ENCODE measurements at regions not wholly inside any gene's neighbourhood (a gene's known extent, or its start where the extent isn't known, plus 50 kb on each side); places are given as distances from the start of the nearest gene placed in this dataset.
A peak's percentile ranks its signal among the peaks of the same experiment; 100 is the strongest.
"Not testable (repeated sequence)": the region's sequence is repeated elsewhere in the genome, so short reads cannot be mapped to it uniquely, and the experiment has no call there.

DNA sequence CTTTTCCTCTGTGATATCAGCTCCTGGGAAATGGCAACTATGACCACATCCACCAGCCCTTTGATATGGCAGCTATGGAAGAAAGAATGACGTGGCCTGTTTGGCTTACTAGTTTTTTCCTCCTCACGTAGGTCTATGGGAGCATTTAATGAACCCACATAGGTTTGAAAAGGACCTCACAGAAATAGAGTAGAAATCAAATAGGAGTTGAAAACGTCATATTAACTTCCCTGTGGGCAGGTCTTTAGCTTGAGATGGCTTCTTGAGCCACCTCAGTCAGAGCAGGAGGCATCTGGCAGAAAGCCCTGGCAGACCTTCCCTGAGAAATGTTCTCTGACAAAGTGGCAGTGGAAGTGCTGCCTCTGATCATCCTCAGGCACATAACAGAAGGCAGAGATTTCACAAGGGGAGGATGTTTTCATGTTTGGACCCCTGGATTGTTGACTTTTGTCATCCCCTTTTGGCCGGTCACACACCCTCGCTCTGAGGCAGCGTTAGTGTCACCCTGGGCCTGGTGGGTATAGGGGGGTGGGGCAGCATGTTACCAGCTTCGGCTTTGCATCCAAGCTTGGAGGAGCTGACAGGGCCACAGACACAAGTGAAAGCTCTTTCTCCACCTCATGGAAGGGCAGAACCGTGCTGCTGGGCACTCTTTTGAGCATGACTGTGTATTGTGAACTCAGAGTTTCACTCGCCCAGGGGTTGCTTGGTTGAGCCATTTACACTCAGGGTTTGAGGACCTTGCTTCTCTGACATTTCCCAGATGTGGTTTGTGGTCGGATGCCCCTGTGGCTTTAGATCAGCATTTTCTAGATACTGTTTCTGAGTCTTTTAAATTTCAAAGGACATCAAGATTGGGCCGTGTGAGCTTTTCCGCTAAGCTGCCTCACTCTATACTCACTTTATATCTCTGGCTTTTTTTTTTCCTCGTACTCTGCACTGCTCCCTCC lies 184.2 kb downstream of the STK31 start:
- DNase-seq, result peak; percentile 26
- Histone ChIP-seq H3K9ac (ENCODE audit: low read length) (no peak overlapping the region), H3K4me1 (ENCODE audit: control insufficient read depth, low read depth, low read length) (no peaks in the 10 kb centered on the region), H3K79me2 (ENCODE audit: control insufficient read depth, insufficient read depth, low read length) (no peaks in the 10 kb centered on the region), H4K8ac (ENCODE audit: low read depth, low read length) (no peak overlapping the region), H2BK120ac (ENCODE audit: low read depth, low read length) (no peak overlapping the region), H3K27ac (ENCODE audit: low read depth, low read length) (no peak overlapping the region), H2BK15ac (replicated peaks; ENCODE audit: low read depth) (no peak overlapping the region), H3K23ac (ENCODE audit: low read length) (no peak overlapping the region), H3K4me3 (ENCODE audit: low read length) (no peak overlapping the region), H3K4me2 (ENCODE audit: low read length) (no peak overlapping the region), H4K5ac (ENCODE audit: low read length) (no peak overlapping the region), H3K4ac (ENCODE audit: low read depth, low read length) (no peak overlapping the region), H3K36me3 (ENCODE audit: control insufficient read depth, insufficient read depth, low read length) (no peaks in the 10 kb centered on the region), H2AK5ac (ENCODE audit: low read length) (no peak overlapping the region), H2BK5ac (ENCODE audit: low read length) (no peak overlapping the region), H3K56ac (ENCODE audit: low read length) (no peak overlapping the region), H3K79me1 (ENCODE audit: low read length) (no peaks in the 10 kb centered on the region), H3K18ac (ENCODE audit: low read length) (no peak overlapping the region), H3K27me3 (ENCODE audit: insufficient read depth, low read length, poor library complexity) (no peaks in the 10 kb centered on the region)
- WGBS (ENCODE audit: extremely low coverage, insufficient coverage, low lambda C conversion rate), result no CpG with 5 or more reads among the region's 13 CpGs

DNA sequence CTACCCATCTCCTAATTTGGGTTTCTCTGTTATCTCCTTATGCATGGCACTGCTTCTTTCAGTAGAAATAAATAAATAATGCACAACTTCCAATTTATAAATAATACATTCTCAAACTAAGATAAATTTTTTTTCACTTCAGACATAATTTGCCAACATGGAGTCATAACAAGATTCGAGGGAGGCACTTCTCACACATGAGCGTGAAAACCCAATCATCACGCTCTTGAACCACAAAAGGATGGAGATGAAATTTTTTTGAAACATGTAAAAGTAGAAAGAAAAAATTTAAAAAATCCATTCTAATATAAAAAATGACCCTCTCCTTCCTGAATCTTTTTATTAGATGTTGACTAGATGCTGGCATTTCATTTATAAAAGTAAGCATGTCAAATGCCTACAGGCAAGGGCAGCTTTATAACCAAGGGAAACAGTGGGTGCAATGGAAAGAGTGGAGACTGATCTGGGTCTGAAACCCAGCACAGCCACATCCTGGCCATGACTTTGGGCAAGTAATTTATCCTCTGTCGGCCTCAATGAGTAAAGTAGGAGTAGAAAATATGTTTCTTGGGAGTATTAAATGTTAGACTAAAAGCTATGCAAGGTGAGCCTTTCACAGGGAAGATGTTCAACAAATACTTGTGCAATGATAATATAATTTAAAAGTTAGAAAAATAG lies 185.0 kb downstream of the STK31 start:
- H3K23ac ChIP-seq (ENCODE audit: low read length), result no peak overlapping the region
- no peak overlapping the region for H3K4me2 ChIP-seq (ENCODE audit: low read length)
- no peak overlapping the region for H2BK120ac ChIP-seq (ENCODE audit: low read depth, low read length)
- no peak overlapping the region for H4K5ac ChIP-seq (ENCODE audit: low read length)
- H3K27ac ChIP-seq (ENCODE audit: low read depth, low read length), result no peak overlapping the region
- no peak overlapping the region for H3K18ac ChIP-seq (ENCODE audit: low read length)
- H2BK5ac ChIP-seq (ENCODE audit: low read length), result no peak overlapping the region
- no peak overlapping the region for H3K4ac ChIP-seq (ENCODE audit: low read depth, low read length)
- no peak overlapping the region for H2BK15ac ChIP-seq (replicated peaks; ENCODE audit: low read depth)
- H3K27me3 ChIP-seq (ENCODE audit: insufficient read depth, low read length, poor library complexity), result no peaks in the 10 kb centered on the region
- DNase-seq, result no peak
- no peaks in the 10 kb centered on the region for H3K36me3 ChIP-seq (ENCODE audit: control insufficient read depth, insufficient read depth, low read length)
- H3K4me3 ChIP-seq (ENCODE audit: low read length), result no peak overlapping the region
- no peaks in the 10 kb centered on the region for H3K79me1 ChIP-seq (ENCODE audit: low read length)
- H4K8ac ChIP-seq (ENCODE audit: low read depth, low read length), result no peak overlapping the region
- H3K9ac ChIP-seq (ENCODE audit: low read length), result no peak overlapping the region
- no peaks in the 10 kb centered on the region for H3K4me1 ChIP-seq (ENCODE audit: control insufficient read depth, low read depth, low read length)
- H3K56ac ChIP-seq (ENCODE audit: low read length), result no peak overlapping the region
- H2AK5ac ChIP-seq (ENCODE audit: low read length), result no peak overlapping the region
- WGBS (ENCODE audit: extremely low coverage, insufficient coverage, low lambda C conversion rate), result no CpG with 5 or more reads among the region's 4 CpGs
- no peaks in the 10 kb centered on the region for H3K79me2 ChIP-seq (ENCODE audit: control insufficient read depth, insufficient read depth, low read length)

DNA sequence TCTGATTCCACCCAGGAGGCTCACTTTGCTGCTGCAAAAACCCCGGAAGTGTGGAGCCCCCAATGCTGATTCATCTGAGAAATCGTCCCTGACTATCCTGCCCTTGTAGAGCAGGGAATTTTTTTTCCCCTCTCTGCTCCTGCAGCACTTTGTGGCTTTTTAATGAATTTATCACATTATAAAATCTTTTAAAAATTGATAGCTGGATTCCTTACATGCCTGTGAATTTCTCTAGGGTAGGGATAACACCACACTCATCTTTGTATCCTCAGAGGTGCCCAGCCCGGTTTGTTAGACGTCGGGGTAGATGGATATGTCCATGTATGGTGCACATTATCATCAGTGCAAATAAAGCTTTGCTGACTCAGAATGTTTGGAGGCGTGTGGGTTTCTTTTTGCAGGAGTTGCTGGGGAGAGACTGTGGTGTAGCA lies 185.7 kb downstream of the STK31 start:
- H3K56ac ChIP-seq (ENCODE audit: low read length), result no peak overlapping the region

DNA sequence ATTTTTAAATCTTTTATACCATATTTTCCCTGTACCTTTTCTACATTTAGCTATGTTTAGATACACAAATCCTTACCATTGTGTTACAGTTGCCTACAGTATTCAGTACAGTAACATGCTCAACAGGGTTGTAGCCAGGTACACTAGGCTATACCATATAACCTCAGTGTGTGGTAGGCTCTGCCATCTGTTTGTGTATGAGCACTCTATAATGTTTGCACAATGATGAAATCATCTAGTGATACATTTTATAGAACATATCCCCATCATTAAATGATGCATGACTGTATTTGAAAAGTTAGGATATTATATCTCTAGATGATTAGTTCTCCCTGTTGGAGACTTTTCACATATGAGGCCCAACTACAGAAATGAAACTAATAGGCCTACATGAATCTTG lies 188.6 kb downstream of the STK31 start:
- H3K23ac ChIP-seq (ENCODE audit: low read length), result no peak overlapping the region
- H3K4me2 ChIP-seq (ENCODE audit: low read length), result no peak overlapping the region
- no peak overlapping the region for H2BK15ac ChIP-seq (replicated peaks; ENCODE audit: low read depth)
- H3K79me2 ChIP-seq (ENCODE audit: control insufficient read depth, insufficient read depth, low read length), result no peaks in the 10 kb centered on the region
- no peaks in the 10 kb centered on the region for H3K4me1 ChIP-seq (ENCODE audit: control insufficient read depth, low read depth, low read length)
- no peaks in the 10 kb centered on the region for H3K36me3 ChIP-seq (ENCODE audit: control insufficient read depth, insufficient read depth, low read length)
- no peak overlapping the region for H3K4ac ChIP-seq (ENCODE audit: low read depth, low read length)
- no peak overlapping the region for H3K4me3 ChIP-seq (ENCODE audit: low read length)
- H3K27ac ChIP-seq (ENCODE audit: low read depth, low read length), result no peak overlapping the region
- no peak overlapping the region for H2BK5ac ChIP-seq (ENCODE audit: low read length)
- H3K18ac ChIP-seq (ENCODE audit: low read length), result no peak overlapping the region
- H3K56ac ChIP-seq (ENCODE audit: low read length), result no peak overlapping the region
- no peak for DNase-seq
- no peak overlapping the region for H4K5ac ChIP-seq (ENCODE audit: low read length)
- H4K8ac ChIP-seq (ENCODE audit: low read depth, low read length), result no peak overlapping the region
- no peaks in the 10 kb centered on the region for H3K79me1 ChIP-seq (ENCODE audit: low read length)
- no peak overlapping the region for H3K9ac ChIP-seq (ENCODE audit: low read length)
- H2BK120ac ChIP-seq (ENCODE audit: low read depth, low read length), result no peak overlapping the region
- H2AK5ac ChIP-seq (ENCODE audit: low read length), result no peak overlapping the region
- H3K27me3 ChIP-seq (ENCODE audit: insufficient read depth, low read length, poor library complexity), result no peaks in the 10 kb centered on the region

More for the DNA sequence above, 185.7 kb downstream of the STK31 start:
- H3K27ac ChIP-seq (ENCODE audit: low read depth, low read length), result no peak overlapping the region
- no peak overlapping the region for H2BK5ac ChIP-seq (ENCODE audit: low read length)
- H2BK120ac ChIP-seq (ENCODE audit: low read depth, low read length), result no peak overlapping the region
- no peaks in the 10 kb centered on the region for H3K27me3 ChIP-seq (ENCODE audit: insufficient read depth, low read length, poor library complexity)
- H3K9ac ChIP-seq (ENCODE audit: low read length), result no peak overlapping the region
- H3K4me2 ChIP-seq (ENCODE audit: low read length), result no peak overlapping the region
- H2AK5ac ChIP-seq (ENCODE audit: low read length), result no peak overlapping the region
- H3K23ac ChIP-seq (ENCODE audit: low read length), result no peak overlapping the region
- WGBS (ENCODE audit: extremely low coverage, insufficient coverage, low lambda C conversion rate), result no CpG with 5 or more reads among the region's 6 CpGs
- H3K36me3 ChIP-seq (ENCODE audit: control insufficient read depth, insufficient read depth, low read length), result no peaks in the 10 kb centered on the region
- no peak overlapping the region for H3K4me3 ChIP-seq (ENCODE audit: low read length)
- H3K4ac ChIP-seq (ENCODE audit: low read depth, low read length), result peak overlapping the region; percentile 36
- no peak for DNase-seq
- no peaks in the 10 kb centered on the region for H3K79me2 ChIP-seq (ENCODE audit: control insufficient read depth, insufficient read depth, low read length)
- H2BK15ac ChIP-seq (replicated peaks; ENCODE audit: low read depth), result no peak overlapping the region
- no peaks in the 10 kb centered on the region for H3K79me1 ChIP-seq (ENCODE audit: low read length)
- no peak overlapping the region for H4K5ac ChIP-seq (ENCODE audit: low read length)
- no peak overlapping the region for H3K18ac ChIP-seq (ENCODE audit: low read length)
- H3K4me1 ChIP-seq (ENCODE audit: control insufficient read depth, low read depth, low read length), result no peaks in the 10 kb centered on the region
- no peak overlapping the region for H4K8ac ChIP-seq (ENCODE audit: low read depth, low read length)

DNA sequence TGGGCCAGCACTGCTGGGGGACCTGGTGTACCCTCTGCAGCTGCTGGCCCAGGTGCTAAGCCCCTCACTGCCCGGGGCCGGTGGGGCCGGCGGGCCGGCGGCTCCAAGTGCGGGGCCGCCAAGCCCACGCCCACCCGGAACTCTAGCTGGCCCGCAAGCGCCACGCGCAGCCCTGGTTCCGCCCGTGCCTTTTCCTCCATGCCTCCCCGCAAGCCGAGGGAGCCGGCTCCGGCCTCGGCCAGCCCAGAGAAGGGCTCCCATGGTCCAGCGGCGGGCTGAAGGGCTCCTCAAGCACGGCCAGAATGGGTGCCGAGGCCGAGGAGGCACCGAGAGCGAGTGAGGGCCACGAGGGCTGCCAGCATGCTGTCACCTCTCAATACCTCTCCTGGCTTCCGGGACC lies 194.9 kb downstream of the STK31 start:
- H3K36me3 ChIP-seq (ENCODE audit: control insufficient read depth, insufficient read depth, low read length); H3K79me1 ChIP-seq (ENCODE audit: low read length); H3K27ac ChIP-seq (ENCODE audit: low read depth, low read length); H2BK15ac ChIP-seq (replicated peaks; ENCODE audit: low read depth); H2AK5ac ChIP-seq (ENCODE audit: low read length); H3K4ac ChIP-seq (ENCODE audit: low read depth, low read length); H2BK5ac ChIP-seq (ENCODE audit: low read length); H3K56ac ChIP-seq (ENCODE audit: low read length); DNase-seq; H3K18ac ChIP-seq (ENCODE audit: low read length); H3K9ac ChIP-seq (ENCODE audit: low read length); H4K8ac ChIP-seq (ENCODE audit: low read depth, low read length); H3K4me3 ChIP-seq (ENCODE audit: low read length); H3K4me1 ChIP-seq (ENCODE audit: control insufficient read depth, low read depth, low read length); H3K79me2 ChIP-seq (ENCODE audit: control insufficient read depth, insufficient read depth, low read length); H3K27me3 ChIP-seq (ENCODE audit: insufficient read depth, low read length, poor library complexity); H3K4me2 ChIP-seq (ENCODE audit: low read length); H3K23ac ChIP-seq (ENCODE audit: low read length); H4K5ac ChIP-seq (ENCODE audit: low read length); H2BK120ac ChIP-seq (ENCODE audit: low read depth, low read length): not testable (repeated sequence)
- WGBS (ENCODE audit: extremely low coverage, insufficient coverage, low lambda C conversion rate), result no CpG with 5 or more reads among the region's 30 CpGs
